ENCODE measurements at regions not wholly inside any gene's neighbourhood (a gene's known extent, or its start where the extent isn't known, plus 50 kb on each side); places are given as distances from the start of the nearest gene placed in this dataset.

DNA sequence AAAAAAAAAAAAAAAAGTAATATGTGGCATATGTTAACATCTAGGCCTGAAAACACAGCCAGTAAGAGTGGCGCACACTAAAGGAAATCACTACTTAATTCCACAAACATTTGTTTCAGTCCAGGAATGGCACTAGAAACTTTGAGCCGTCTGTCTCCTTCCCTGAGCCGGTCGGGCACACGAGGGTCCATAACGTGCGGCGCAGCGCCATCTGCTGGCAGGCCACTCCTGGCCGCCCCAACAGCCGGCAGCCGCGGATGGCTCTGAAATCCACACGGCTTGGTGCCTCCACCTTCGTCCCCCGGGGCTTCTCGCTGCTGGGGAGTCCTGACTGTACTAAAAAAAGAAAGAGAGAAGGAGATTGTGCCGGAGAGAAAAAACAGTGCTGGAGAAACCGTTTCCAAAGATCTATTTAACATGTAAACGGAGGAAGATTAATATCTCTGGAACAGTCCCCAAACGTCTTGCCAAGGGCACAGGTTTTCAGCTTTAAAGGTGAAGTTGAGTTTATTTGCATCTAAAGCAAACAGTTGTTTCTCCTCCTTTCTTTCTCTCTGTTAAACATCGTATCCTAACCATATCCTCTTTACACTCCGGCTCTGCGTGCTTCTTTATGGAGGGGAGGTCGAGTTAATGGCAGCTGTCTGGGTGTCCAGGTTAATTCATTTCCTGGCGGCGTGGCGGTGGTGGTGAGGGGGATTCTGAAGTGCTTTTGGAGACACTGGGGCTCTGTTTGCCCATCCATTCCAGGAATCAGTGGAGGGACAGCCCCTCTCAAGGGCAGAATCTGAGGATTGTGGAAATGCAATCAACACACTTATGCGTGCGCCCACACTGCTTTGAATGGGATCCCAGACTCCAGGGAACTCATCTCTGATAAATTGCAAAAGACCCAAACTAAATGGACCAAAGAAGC is 611.3 kb upstream of the SALL1 start:
- DNase-seq = peak; percentile 18 to 27

DNA sequence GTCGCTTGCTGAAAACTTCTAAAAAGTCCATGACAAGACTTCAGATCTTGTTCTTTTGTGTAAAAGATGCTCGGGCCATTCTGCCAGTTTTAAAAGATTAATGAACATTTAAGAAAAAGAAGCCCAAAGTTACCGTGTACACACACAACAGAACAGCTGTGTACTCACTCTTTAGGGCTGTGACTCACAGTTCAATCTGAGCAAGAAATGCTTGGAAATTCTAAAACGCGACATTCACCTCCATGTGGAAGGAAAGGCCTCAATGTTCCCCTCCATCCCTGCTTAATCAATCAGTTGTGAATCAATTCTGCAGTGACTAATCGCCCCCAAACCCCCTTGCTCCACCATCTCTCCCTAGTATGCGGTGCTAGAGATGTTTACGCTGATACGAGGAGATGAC is 609.9 kb upstream of the SALL1 start:
- DNase-seq = no peak

GRCh38 chr16:51759999-51760398 is 608.9 kb upstream of the SALL1 start:
- no peak for DNase-seq

- DNase-seq = no peak
These were observed 608.3 kb upstream of the SALL1 start for GRCh38 chr16:51759329-51759728.

GRCh38 chr16:51757921-51758479 is 606.9 kb upstream of the SALL1 start:
- DNase-seq = no peak

GRCh38 chr16:51757505-51757904 is 606.4 kb upstream of the SALL1 start:
- no peak for DNase-seq

DNA sequence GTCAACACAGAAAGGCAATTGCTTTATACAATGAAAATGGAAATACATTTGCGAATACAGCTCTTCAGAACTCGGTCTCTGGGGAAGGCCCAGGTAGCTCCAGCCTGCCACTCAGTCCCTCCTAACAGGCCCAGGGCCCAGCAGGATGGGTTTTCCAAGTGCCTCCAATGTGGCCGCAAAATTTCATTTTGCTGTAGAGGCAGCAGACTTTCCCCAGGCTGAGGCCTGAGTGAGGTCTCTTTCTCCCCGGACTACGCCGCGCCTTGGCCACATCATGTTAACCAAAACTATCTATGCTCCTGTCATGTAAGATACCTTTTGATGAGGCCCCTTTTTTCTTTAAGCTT is 606.0 kb upstream of the SALL1 start:
- no peak for DNase-seq

DNA sequence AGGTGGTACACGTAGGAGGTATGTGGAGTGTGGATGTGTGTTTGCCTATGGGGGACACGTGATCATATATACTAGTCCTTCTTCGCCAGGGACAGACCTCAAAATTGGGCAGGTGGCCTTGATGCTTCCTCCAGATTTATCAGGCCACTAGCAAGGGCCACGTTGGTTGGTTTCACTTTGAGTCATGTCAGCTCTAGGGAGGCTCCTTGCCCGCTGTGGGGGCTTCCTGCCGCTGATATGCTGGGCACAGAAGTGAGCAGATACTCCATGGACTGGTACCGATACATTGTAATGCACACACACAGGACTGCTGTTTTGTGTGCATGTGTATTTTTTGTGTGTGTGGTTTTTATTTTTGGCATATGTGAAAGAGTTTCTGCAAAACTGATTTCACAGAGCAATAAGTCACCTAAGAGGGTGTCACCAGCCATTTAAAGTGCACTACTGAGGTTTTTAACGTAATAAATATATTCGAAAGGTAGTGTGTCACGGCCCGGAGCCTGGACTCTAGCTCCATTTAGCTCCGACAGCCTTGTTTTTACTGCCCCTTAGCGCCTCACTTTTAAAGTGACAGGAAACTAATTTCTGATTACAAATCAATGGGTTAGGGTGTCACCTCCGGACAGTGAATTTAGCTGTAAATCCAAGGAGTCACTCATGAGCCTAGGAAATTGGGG is 605.5 kb upstream of the SALL1 start:
- DNase-seq = no peak

- DNase-seq = no peak
These were observed 604.7 kb upstream of the SALL1 start for GRCh38 chr16:51755577-51756355.

GRCh38 chr16:51755039-51755501 is 604.0 kb upstream of the SALL1 start:
- no peak for DNase-seq

DNA sequence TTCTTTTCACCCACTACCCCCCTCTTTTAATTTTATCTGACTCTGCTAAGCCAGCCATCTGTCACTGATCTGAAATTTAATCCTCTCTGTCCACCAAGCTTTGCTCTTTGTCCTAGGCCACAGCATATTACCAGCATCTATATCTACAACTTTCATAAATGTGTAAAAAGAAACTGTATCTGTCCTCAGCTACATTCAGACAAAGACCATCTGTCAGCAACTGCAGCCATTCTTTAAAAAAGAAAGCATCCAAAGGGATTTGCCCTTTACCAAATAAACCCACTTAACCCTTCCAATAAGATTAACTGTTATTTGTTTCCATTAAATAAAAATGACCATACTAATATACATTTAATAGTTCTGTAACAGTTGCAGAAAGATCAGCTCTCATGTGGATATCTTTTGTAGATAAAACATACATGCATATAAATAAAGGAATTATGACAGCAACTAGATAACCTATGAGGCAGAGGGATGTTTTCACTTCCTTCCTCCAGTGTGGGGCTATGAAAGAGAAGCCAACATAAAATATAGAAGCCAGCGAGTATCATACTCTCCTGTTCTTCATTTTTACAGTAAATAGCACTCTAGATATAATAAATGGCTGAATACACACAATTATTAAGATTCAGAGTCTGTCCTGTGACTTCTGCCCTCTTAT is 602.5 kb upstream of the SALL1 start:
- no peak for DNase-seq

GRCh38 chr16:51752438-51752995 is 601.4 kb upstream of the SALL1 start:
- DNase-seq = no peak

GRCh38 chr16:51747329-51747728 is 596.3 kb upstream of the SALL1 start:
- no peak for DNase-seq

GRCh38 chr16:51734220-51734619 is 583.1 kb upstream of the SALL1 start:
- DNase-seq = no peak

DNA sequence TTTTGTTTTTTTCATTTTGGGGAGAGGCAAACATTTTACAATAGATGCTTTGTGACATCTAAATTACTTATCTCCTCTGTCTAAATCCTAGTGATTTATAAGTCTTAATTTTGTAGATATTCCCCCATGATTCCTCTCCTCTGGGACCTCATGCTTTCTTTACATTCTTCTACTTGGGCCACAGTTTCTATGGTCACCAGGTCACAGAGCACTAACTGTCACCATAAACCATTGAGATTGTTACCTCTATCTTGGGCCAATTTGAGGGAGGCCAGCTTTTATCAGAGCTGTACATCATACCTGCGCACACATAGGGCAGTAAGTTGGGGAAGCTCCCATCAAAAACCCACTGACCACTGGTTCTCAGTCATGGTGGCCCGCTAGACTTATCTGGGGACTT is 582.1 kb upstream of the SALL1 start:
- no peak for DNase-seq

DNA sequence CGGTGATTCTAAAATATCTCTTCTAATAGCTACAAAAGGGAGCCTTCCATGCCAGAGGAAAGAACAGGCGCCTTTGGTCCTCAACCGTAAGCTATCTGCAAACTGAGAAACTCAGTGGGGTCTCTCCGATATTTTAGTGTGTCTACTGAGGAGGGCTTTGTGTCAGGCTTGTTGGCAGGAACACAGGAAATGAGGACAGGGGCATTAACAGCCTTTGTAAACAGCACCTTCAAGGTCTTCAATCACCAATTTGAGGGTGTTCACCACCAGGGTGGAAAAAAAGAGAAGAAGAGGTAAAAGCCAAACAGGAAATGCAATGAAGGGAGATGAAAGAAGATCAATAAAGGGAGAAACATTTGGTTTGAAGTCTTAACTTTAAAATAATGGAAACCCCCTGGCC is 580.1 kb upstream of the SALL1 start:
- no peak for DNase-seq

DNA sequence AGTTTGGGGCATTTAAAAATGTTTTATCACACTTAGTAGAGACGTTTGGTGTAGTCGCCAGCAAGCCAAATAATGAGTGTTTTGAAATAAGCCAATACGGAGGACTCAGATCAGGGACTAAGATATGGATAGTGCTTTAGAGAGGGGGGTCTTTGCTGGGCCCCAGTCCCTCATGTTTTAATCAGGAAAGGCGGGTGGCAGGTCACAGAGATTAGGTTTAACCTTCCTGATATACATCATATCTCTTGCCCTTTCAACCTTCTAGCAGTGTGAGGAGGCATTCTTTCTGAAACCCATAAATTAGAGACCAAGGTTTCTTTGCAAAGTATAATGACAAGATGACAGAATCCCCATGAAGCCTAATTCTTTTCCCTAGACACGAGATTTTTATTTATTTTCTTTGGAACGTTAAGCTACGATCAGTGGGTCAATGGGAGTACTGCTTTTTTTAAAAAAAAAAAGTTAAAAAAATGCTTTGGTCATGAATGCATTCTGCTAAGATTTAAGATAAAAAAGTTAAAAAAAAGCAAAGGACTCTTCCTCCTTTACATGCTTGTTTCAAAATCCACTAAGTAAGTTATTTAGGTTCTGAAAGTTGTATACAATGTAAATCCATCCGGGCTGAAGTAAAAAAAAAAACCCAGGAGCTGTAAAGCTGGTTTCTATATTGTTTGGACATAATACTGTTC is 572.1 kb upstream of the SALL1 start:
- DNase-seq = no peak

DNA sequence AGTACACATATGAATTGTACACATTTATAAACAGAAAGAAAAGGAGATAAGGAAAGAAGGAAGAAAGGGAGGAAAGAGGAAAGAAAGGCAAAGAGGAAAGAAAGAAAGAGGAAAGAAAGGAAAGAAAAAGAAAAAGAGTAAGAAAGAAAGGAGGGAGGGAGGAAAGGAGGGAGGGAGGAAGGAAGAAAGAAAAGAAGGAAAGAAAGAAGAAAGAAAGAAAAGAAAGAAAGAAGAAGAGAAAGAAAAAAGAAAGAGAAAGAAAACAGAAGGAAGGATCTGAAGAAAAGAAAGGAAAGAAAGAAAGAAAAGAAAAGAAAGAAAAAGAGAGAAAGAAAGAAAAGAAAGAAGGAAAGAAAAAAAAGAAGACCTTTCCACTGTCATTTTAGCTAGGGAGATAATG is 571.4 kb upstream of the SALL1 start:
- no peak for DNase-seq

GRCh38 chr16:51719376-51719775 is 568.3 kb upstream of the SALL1 start:
- no peak for DNase-seq

GRCh38 chr16:51716195-51716594 is 565.1 kb upstream of the SALL1 start:
- DNase-seq = no peak

GRCh38 chr16:51713502-51713901 is 562.4 kb upstream of the SALL1 start:
- DNase-seq = no peak

Measured in AML-193 (cell line).